ENCODE measurements at regions not wholly inside any gene's neighbourhood (a gene's known extent, or its start where the extent isn't known, plus 50 kb on each side); places are given as distances from the start of the nearest gene placed in this dataset.

DNA sequence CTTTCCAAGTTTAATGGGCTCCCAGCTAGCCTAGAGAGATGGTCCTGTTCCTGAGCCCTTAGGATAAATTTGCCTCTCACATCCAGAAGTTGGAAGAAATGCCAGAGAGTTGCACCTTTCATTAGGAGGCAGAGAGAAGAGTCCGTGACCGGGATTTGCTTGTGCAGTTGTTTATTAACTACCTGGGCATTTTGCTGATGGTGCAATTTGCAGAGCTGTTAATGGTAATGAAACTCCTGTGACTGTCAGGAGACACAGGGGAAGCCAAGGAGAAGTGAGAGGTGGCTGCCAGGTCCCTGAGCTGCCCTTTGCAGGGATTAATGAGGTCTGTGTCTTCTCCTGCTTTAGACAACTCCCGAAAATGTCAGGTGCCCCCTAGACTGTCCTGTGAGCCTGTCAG, 69.1 kb upstream of the B3GAT1 start:
- DNase-seq (ENCODE audit: low spot score) = no peak
- Mint-ChIP-seq H3K27me3 (ENCODE audit: low read depth) (no peaks in the 10 kb centered on the region), H3K9me3 (no peaks in the 10 kb centered on the region), H3K4me3 (ENCODE audit: low read depth) (no peak overlapping the region), H3K36me3 (ENCODE audit: low read depth) (no peaks in the 10 kb centered on the region), H3K27ac (no peak overlapping the region), H3K4me1 (ENCODE audit: low read depth) (no peaks in the 10 kb centered on the region)
- intact Hi-C loops (cut with micrococcal nuclease) = no loop called here

GRCh38 chr11:134480136-134480712, 68.2 kb upstream of the B3GAT1 start:
- Mint-ChIP-seq H3K9me3 (no peaks in the 10 kb centered on the region), H3K36me3 (ENCODE audit: low read depth) (no peaks in the 10 kb centered on the region), H3K4me3 (ENCODE audit: low read depth) (no peak overlapping the region), H3K27ac (no peak overlapping the region), H3K27me3 (ENCODE audit: low read depth) (no peaks in the 10 kb centered on the region), H3K4me1 (ENCODE audit: low read depth) (no peaks in the 10 kb centered on the region)
- no peak for DNase-seq (ENCODE audit: low spot score)
- intact Hi-C loops (cut with micrococcal nuclease) = no loop called here

- intact Hi-C loops (cut with micrococcal nuclease) = no loop called here
- Mint-ChIP-seq H3K36me3 (ENCODE audit: low read depth) (no peaks in the 10 kb centered on the region), H3K27me3 (ENCODE audit: low read depth) (no peaks in the 10 kb centered on the region), H3K27ac (no peak overlapping the region), H3K4me3 (ENCODE audit: low read depth) (no peak overlapping the region), H3K4me1 (ENCODE audit: low read depth) (no peaks in the 10 kb centered on the region), H3K9me3 (no peaks in the 10 kb centered on the region)
- DNase-seq (ENCODE audit: low spot score) = no peak
These were observed 67.4 kb upstream of the B3GAT1 start for GRCh38 chr11:134479206-134480135.

GRCh38 chr11:134478611-134479010, 66.6 kb upstream of the B3GAT1 start:
- intact Hi-C loops (cut with micrococcal nuclease) = no loop called here
- Mint-ChIP-seq H3K4me1 (ENCODE audit: low read depth) (no peaks in the 10 kb centered on the region), H3K27ac (no peak overlapping the region), H3K36me3 (ENCODE audit: low read depth) (no peaks in the 10 kb centered on the region), H3K9me3 (no peaks in the 10 kb centered on the region), H3K27me3 (ENCODE audit: low read depth) (no peaks in the 10 kb centered on the region), H3K4me3 (ENCODE audit: low read depth) (no peak overlapping the region)
- no peak for DNase-seq (ENCODE audit: low spot score)

DNA sequence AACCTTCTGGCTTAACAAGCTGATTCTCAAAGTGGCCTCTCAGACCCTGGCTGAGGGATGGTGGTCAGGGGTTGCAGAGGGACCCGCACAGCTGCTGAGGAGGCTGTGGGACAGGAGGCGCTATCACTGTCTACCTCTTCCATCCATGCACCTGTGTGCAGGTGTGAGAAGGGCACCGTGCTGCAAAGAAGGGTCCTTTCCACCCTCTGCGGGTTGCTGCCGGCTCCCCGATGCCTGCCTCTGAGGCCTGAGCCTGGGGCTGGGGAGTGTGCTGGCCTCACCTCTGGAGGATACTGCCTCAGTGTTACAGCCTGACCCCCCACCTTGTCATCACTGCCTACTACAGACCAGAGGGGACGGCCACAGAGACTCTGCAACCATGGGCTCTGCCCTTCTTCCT, 66.1 kb upstream of the B3GAT1 start:
- Mint-ChIP-seq H3K27ac (no peak overlapping the region), H3K27me3 (ENCODE audit: low read depth) (no peaks in the 10 kb centered on the region), H3K36me3 (ENCODE audit: low read depth) (no peaks in the 10 kb centered on the region), H3K9me3 (no peaks in the 10 kb centered on the region), H3K4me3 (ENCODE audit: low read depth) (no peak overlapping the region), H3K4me1 (ENCODE audit: low read depth) (no peaks in the 10 kb centered on the region)
- no peak for DNase-seq (ENCODE audit: low spot score)
- intact Hi-C loops (cut with micrococcal nuclease) = no loop called here

DNA sequence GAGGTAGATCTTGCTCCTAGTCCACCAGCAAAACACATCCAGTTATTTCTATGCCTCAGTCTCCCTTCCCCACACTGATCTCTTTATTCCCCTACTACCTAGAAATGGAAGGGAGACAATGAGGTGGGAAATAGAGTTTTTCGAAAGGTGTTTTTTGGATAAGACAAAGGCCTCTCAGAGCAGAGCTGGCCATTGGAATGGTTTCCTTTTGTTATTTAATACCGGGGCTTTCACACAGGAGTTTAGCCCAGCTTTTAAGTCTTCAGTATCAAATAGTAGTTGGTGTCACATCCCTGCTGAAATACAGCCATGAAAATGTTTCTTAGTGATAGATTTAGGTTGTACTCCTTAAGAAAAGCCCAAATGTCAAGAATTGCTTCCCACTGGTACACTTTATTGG, 65.4 kb upstream of the B3GAT1 start:
- Mint-ChIP-seq H3K4me1 (ENCODE audit: low read depth) (no peaks in the 10 kb centered on the region), H3K27me3 (ENCODE audit: low read depth) (peaks cover 2% of the 10 kb centered on the region), H3K9me3 (no peaks in the 10 kb centered on the region), H3K27ac (no peak overlapping the region), H3K36me3 (ENCODE audit: low read depth) (no peaks in the 10 kb centered on the region), H3K4me3 (ENCODE audit: low read depth) (no peak overlapping the region)
- DNase-seq (ENCODE audit: low spot score) = no peak
- intact Hi-C loops (cut with micrococcal nuclease) = no loop called here

DNA sequence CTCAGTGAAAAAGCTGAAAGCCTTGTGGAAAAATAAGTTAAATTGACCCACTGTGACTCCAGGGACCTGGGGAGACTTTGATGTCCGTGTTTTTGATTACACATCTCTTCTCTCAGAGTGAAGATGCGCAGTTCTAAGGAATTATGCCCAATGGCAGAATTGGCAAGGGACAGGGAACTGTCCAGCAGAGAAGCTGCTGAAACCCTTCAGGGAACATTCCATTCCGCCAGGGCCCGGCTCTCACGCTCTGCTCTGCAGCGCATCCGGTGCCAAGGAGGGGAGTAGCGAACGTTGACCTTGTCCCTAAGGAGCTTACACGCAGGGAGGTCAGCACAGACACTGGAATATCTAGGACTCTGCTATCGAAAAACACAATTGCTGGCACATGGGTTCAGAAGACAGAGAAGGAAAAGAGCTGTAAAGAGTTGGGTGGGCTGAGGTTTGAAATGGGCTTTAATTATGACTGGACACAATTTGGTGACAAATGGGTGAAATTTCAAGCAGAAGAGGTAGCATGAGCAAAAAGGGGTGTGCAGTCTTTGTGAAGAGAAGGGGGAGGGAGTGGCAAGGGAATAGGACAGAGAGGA, 64.5 kb upstream of the B3GAT1 start:
- no peaks in the 10 kb centered on the region for H3K36me3 Mint-ChIP-seq (ENCODE audit: low read depth)
- H3K27me3 Mint-ChIP-seq (ENCODE audit: low read depth) = peaks cover 4% of the 10 kb centered on the region
- no peak overlapping the region for H3K4me3 Mint-ChIP-seq (ENCODE audit: low read depth)
- H3K27ac Mint-ChIP-seq = no peak overlapping the region
- intact Hi-C loops (cut with micrococcal nuclease) = no loop called here
- DNase-seq (ENCODE audit: low spot score) = no peak
- no peaks in the 10 kb centered on the region for H3K4me1 Mint-ChIP-seq (ENCODE audit: low read depth)
- no peaks in the 10 kb centered on the region for H3K9me3 Mint-ChIP-seq

GRCh38 chr11:134475951-134476350, 63.9 kb upstream of the B3GAT1 start:
- intact Hi-C loops (cut with micrococcal nuclease) = no loop called here
- no peak overlapping the region for H3K4me3 Mint-ChIP-seq (ENCODE audit: low read depth)
- H3K27ac Mint-ChIP-seq = no peak overlapping the region
- no peaks in the 10 kb centered on the region for H3K36me3 Mint-ChIP-seq (ENCODE audit: low read depth)
- no peaks in the 10 kb centered on the region for H3K9me3 Mint-ChIP-seq
- peaks cover 4% of the 10 kb centered on the region for H3K27me3 Mint-ChIP-seq (ENCODE audit: low read depth)
- no peak for DNase-seq (ENCODE audit: low spot score)
- no peaks in the 10 kb centered on the region for H3K4me1 Mint-ChIP-seq (ENCODE audit: low read depth)

DNA sequence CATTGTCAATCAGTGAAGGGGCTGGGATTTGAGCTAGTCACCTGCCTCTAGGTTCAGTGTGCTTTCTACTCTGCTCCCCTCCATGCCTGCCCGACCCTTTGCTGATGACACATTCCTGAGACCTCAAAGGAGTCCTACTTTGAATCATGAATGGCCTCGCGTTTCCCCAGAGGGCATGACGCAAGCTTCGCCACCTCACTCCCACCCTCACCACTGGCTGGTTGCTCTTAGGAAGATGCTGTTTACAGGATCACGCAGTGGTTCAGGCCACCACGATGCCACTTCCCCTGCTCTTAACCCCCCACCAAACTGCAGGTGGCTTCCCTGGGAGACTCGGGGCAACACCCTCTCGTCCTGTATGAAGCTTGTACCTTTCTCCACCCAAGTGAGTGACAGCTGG, 62.9 kb upstream of the B3GAT1 start:
- intact Hi-C loops (cut with micrococcal nuclease) = no loop called here
- H3K9me3 Mint-ChIP-seq = no peaks in the 10 kb centered on the region
- no peak overlapping the region for H3K4me3 Mint-ChIP-seq (ENCODE audit: low read depth)
- no peaks in the 10 kb centered on the region for H3K36me3 Mint-ChIP-seq (ENCODE audit: low read depth)
- peaks cover 4% of the 10 kb centered on the region for H3K27me3 Mint-ChIP-seq (ENCODE audit: low read depth)
- no peaks in the 10 kb centered on the region for H3K4me1 Mint-ChIP-seq (ENCODE audit: low read depth)
- no peak overlapping the region for H3K27ac Mint-ChIP-seq
- no peak for DNase-seq (ENCODE audit: low spot score)

DNA sequence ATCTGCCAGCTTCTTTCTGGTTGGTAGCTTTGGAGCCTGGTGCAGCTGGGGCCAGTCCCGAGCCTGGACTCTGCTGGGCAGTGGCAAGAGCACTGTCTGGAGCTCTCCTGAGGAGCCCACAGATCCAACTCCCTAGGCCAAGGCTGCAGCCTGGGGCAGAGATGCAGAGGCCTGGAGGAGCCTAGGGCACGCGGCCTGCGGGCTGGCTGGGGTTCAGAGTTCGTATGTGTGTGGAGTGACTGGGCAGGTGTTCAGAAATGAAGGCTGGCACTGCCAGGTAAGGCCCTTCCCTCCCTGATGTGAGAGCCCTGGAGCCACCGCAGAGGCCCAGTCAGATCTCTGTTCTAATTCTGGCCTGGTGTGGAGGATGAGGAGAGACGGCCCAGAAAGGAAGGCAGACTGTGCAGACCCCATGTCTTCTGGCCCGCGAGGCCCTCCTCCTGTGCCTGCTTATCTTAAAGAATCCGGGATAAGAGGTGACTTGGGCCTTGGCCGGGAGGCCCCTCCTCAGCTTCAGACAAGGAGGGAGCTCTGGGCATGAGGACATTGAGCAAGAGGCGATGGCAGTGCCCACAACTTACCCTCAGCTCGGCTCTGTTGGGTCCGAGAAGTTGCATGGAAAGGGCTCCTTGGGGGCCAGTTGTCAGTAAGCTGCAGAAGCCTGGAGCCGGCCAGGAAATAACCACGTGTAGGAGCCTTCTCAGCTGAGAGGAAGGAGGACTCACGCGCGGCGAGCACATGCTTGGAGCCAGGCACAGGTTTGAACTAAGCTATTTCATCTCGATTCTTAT, 62.2 kb upstream of the B3GAT1 start:
- Mint-ChIP-seq H3K36me3 (ENCODE audit: low read depth) (no peaks in the 10 kb centered on the region), H3K9me3 (no peaks in the 10 kb centered on the region), H3K4me1 (ENCODE audit: low read depth) (no peaks in the 10 kb centered on the region), H3K4me3 (ENCODE audit: low read depth) (no peak overlapping the region), H3K27ac (no peak overlapping the region), H3K27me3 (ENCODE audit: low read depth) (peaks cover 4% of the 10 kb centered on the region)
- intact Hi-C loops (cut with micrococcal nuclease) = no loop called here
- no peak for DNase-seq (ENCODE audit: low spot score)

- DNase-seq (ENCODE audit: low spot score) = no peak
- intact Hi-C loops (cut with micrococcal nuclease) = no loop called here
- Mint-ChIP-seq H3K27ac (no peak overlapping the region), H3K9me3 (no peaks in the 10 kb centered on the region), H3K4me3 (ENCODE audit: low read depth) (no peak overlapping the region), H3K27me3 (ENCODE audit: low read depth) (peaks cover 9% of the 10 kb centered on the region), H3K4me1 (ENCODE audit: low read depth) (no peaks in the 10 kb centered on the region), H3K36me3 (ENCODE audit: low read depth) (no peaks in the 10 kb centered on the region)
These were observed 59.8 kb upstream of the B3GAT1 start for GRCh38 chr11:134471716-134472455.

DNA sequence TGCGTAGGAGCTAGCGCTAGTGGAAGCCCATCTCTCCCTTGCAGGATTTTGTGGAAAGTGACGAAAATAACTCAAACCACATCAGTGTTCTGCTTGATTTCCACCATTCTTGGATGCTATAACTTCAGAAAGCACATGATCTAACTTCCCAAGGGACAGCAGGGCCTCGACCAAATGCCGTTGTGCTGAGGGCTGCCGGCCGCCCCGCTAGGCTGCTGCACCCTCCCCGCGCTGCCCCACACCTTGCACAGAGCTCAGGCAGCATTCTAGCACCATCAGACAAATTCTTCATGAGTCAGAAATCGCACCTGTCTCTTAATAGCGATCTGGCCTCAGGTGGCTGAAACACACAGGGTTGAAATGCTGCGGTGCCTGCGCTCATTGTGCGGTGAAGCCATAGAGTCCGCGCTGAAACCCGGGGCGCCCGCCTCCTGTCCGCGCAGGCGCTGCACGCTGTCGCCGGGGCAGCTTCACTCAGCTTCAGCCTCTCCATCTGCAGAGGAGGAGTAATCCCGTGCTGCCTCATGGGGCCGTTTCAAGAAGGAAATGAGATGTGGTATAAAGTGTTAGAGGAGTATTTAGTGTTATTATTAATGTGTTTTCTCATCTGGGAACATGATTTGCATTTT, 59.2 kb upstream of the B3GAT1 start:
- no peak overlapping the region for H3K4me3 Mint-ChIP-seq (ENCODE audit: low read depth)
- peaks cover 11% of the 10 kb centered on the region for H3K27me3 Mint-ChIP-seq (ENCODE audit: low read depth)
- H3K4me1 Mint-ChIP-seq (ENCODE audit: low read depth) = no peaks in the 10 kb centered on the region
- no peak for DNase-seq (ENCODE audit: low spot score)
- H3K27ac Mint-ChIP-seq = no peak overlapping the region
- H3K36me3 Mint-ChIP-seq (ENCODE audit: low read depth) = no peaks in the 10 kb centered on the region
- intact Hi-C loops (cut with micrococcal nuclease) = no loop called here
- no peaks in the 10 kb centered on the region for H3K9me3 Mint-ChIP-seq

All from activated T-helper 2 cell treated with anti-CD3 and anti-CD28 coated beads, Interferon-gamma antibody, Interleukin-2, Interleukin-4, amounts not matched to agents 10 μg/mL and 5 μg/mL and 100 μg/mL, durations not matched to agents 14 hours and 24 hours and 36 hours (primary cell).